ENCODE measurements at regions not wholly inside any gene's neighbourhood (a gene's known extent, or its start where the extent isn't known, plus 50 kb on each side); places are given as distances from the start of the nearest gene placed in this dataset.

- TF ChIP-seq GLIS1 (tag by site-specific recombination; IDR thresholded peaks at IDR 0.05) (no peak), ZNF521 (tag by site-specific recombination; IDR thresholded peaks at IDR 0.05) (no peak), ZNF18 (tag by site-specific recombination; IDR thresholded peaks at IDR 0.05) (no peak)
These were observed 322.3 kb downstream of the MYCN start (continued) for GRCh38 chr2:16262526-16263178.

- ChIA-PET POLR2A (no interaction called here), CTCF (interaction anchor here (0.6 kb wide), 1 partner anchor 660 kb away, joined by 4 read pairs; no protein-coding TSS in a partner anchor)
- H3K27ac ChIP-seq (ENCODE audit: extremely low read depth, low read depth, low read length): no peak overlapping the region
- TF ChIP-seq ZNF785 (tag by site-specific recombination; IDR thresholded peaks at IDR 0.05): no peak
- TF ChIP-seq ZBTB8A (tag by site-specific recombination; IDR thresholded peaks at IDR 0.05): no peak
- no peak for TF ChIP-seq ZNF658 (tag by site-specific recombination; IDR thresholded peaks at IDR 0.05)
- TF ChIP-seq ZIC2 (tag by site-specific recombination; IDR thresholded peaks at IDR 0.05): no peak
- TF ChIP-seq ZNF621 (tag by site-specific recombination; IDR thresholded peaks at IDR 0.05): no peak
- TF ChIP-seq TRIM28 (IDR thresholded peaks at IDR 0.05; ENCODE audit: borderline replicate concordance, low read length): no peak
- no peak for TF ChIP-seq ZFHX2 (tag by site-specific recombination; conservative IDR thresholded peaks at IDR 0.05)
- no peak for TF ChIP-seq ZNF521 (tag by site-specific recombination; IDR thresholded peaks at IDR 0.05)
- no peak overlapping the region for H3K4me3 ChIP-seq (ENCODE audit: low read depth, low read length)
- H3K9me3 ChIP-seq (ENCODE audit: control insufficient read depth, insufficient read depth, low read depth, low read length): no peaks in the 10 kb centered on the region
- H3K4me1 ChIP-seq (ENCODE audit: control insufficient read depth, insufficient read depth, low read length): no peaks in the 10 kb centered on the region
- H3K36me3 ChIP-seq (ENCODE audit: control insufficient read depth in 2 of 2, insufficient read depth in 1 of 2, low read length in 2 of 2): no peaks in the 10 kb centered on the region
These were observed 321.4 kb downstream of the MYCN start for GRCh38 chr2:16261791-16262190.

- H3K4me1 ChIP-seq (ENCODE audit: control insufficient read depth, insufficient read depth, low read length): no peaks in the 10 kb centered on the region
- H3K27ac ChIP-seq (ENCODE audit: extremely low read depth, low read depth, low read length): no peak overlapping the region
- H3K9me3 ChIP-seq (ENCODE audit: control insufficient read depth, insufficient read depth, low read depth, low read length): no peaks in the 10 kb centered on the region
- H3K36me3 ChIP-seq (ENCODE audit: control insufficient read depth in 2 of 2, insufficient read depth in 1 of 2, low read length in 2 of 2): no peaks in the 10 kb centered on the region
- H3K4me3 ChIP-seq (ENCODE audit: low read depth, low read length): no peak overlapping the region
- ChIA-PET CTCF (no interaction called here), POLR2A (no interaction called here)
- TF ChIP-seq ZSCAN5A (tag by site-specific recombination; IDR thresholded peaks at IDR 0.05) (no peak), ZNF548 (tag by site-specific recombination; IDR thresholded peaks at IDR 0.05) (no peak), ZNF2 (tag by site-specific recombination; IDR thresholded peaks at IDR 0.05) (no peak), ZNF776 (tag by site-specific recombination; IDR thresholded peaks at IDR 0.05; ENCODE audit: borderline replicate concordance) (no peak), ZNF132 (tag by site-specific recombination; IDR thresholded peaks at IDR 0.05; ENCODE audit: borderline replicate concordance) (no peak), HIC1 (tag by site-specific recombination; IDR thresholded peaks at IDR 0.05) (no peak), ZNF544 (tag by site-specific recombination; IDR thresholded peaks at IDR 0.05) (no peak), ZBTB17 (tag by site-specific recombination; IDR thresholded peaks at IDR 0.05) (no peak), ZNF362 (tag by site-specific recombination; IDR thresholded peaks at IDR 0.05) (no peak), ZNF670 (tag by site-specific recombination; IDR thresholded peaks at IDR 0.05; ENCODE audit: low read depth) (no peak), ZNF211 (tag by site-specific recombination; IDR thresholded peaks at IDR 0.05; ENCODE audit: low read depth) (no peak)
These were observed 320.7 kb downstream of the MYCN start for GRCh38 chr2:16261071-16261470.
